ENCODE measurements at regions not wholly inside any gene's neighbourhood (a gene's known extent, or its start where the extent isn't known, plus 50 kb on each side); places are given as distances from the start of the nearest gene placed in this dataset.

- TF ChIP-seq, protein P1, sequence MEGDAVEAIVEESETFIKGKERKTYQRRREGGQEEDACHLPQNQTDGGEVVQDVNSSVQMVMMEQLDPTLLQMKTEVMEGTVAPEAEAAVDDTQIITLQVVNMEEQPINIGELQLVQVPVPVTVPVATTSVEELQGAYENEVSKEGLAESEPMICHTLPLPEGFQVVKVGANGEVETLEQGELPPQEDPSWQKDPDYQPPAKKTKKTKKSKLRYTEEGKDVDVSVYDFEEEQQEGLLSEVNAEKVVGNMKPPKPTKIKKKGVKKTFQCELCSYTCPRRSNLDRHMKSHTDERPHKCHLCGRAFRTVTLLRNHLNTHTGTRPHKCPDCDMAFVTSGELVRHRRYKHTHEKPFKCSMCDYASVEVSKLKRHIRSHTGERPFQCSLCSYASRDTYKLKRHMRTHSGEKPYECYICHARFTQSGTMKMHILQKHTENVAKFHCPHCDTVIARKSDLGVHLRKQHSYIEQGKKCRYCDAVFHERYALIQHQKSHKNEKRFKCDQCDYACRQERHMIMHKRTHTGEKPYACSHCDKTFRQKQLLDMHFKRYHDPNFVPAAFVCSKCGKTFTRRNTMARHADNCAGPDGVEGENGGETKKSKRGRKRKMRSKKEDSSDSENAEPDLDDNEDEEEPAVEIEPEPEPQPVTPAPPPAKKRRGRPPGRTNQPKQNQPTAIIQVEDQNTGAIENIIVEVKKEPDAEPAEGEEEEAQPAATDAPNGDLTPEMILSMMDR (IDR thresholded peaks at IDR 0.05) = no peak
- TF ChIP-seq ZFX (IDR thresholded peaks at IDR 0.05; ENCODE audit: borderline replicate concordance) = no peak
Measured at GRCh38 chr5:60516688-60517087, 183.3 kb downstream of the DEPDC1B start.
